ENCODE measurements at regions not wholly inside any gene's neighbourhood (a gene's known extent, or its start where the extent isn't known, plus 50 kb on each side); places are given as distances from the start of the nearest gene placed in this dataset.

- DNase-seq, result no peak
Measured at GRCh38 chr12:111221062-111222026, 147.6 kb downstream of the PHETA1 start.

DNA sequence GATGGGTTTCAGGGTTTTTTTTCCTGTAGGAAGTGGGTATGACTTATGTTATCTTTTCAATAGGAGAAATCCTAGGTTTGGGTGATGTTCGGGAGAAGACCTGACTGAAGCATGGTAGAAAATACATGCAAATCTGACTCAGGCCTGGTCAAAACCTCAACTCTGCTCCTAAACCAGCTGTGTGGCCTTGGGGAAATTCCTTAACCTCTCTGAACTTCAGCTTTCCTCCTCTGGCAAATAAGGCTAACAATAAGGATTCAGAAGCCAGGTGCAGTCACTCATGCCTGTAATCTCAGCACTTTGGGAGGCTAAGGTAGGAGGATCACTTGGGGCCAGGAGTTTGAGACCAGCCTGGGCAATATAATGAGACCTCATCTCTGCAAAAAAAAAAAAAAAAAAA is 148.5 kb downstream of the PHETA1 start:
- DNase-seq, result no peak

DNA sequence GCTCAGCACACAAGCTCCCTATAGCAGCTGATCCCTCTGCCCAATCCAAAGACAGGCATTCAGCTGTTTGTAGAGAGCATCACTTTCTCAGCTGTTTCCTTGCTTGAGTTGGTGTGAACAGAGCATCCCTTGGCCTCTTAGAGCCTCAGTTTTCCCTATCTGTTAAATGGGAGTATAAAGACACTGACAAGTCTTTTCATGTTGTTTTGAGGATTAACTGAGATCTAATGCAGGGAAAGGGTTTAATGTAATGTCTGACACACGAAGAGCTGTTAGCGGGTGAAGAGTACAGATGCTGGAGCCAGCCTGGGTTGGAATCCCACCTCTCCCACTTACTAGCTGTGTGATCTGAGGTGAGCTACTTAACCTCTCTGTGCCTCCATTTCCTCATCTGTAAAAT is 149.5 kb downstream of the PHETA1 start:
- DNase-seq, result no peak

- no peak for DNase-seq
Measured at GRCh38 chr12:111218499-111218898, 150.4 kb downstream of the PHETA1 start.

DNA sequence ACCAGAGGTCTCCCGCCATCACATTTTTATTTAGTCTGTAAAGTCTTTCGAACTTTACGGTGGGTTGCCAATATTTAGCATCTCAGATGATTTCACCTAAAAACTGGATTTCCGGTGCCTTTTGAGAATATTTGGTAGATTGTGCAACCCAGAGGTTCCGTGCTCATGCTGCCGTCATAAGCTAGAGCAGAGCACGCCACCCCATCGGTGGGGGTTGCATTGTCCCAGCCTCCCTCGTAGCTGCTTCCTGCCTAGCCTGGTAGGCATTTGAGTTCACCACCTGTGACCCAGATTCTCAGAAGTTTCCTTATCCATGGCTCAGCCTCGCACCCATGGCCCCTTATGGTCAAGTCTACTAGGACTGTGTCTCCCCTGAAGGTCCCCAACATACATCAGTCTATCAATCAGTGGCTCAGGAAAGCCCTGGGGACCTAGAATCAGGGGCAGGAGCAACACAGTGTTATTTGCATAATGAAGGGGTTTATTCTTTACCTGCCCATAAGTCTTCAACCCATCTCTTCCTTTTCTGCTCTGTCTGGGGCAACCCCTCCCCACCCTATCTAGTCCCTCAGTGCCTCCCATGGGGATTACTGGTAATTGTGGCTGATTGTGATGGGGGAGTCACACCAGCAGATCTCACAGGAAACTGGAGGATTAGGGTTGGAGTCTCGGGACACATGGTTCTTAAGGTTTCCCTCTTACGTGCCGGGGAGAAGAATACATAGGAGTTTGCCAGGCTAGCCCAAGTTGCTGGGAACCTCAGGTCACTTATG is 152.3 kb downstream of the PHETA1 start:
- DNase-seq, result no peak

- no peak for DNase-seq
Measured at GRCh38 chr12:111215881-111216280, 153.0 kb downstream of the PHETA1 start.

DNA sequence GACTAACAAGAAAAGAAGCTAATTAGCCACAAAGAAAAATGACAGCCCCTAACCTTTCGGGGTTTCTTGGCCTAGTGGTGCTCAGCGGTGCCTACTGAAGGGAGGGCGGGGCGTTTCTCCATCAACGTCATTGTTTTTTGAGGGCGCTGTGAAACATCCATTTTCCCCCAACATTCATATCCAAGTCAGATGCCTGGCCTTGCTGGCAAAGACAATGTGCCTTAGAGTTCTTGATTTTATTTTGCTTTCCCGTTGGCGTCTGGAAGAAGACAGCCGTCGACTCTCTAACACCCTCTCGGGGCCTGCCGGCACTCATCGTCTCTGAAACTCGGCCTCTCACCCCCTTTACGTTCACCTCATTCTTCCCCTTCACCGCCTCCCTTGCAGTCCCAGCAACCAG is 154.5 kb downstream of the PHETA1 start:
- no peak for DNase-seq

GRCh38 chr12:111213561-111213960 is 155.3 kb downstream of the PHETA1 start:
- no peak for DNase-seq

DNA sequence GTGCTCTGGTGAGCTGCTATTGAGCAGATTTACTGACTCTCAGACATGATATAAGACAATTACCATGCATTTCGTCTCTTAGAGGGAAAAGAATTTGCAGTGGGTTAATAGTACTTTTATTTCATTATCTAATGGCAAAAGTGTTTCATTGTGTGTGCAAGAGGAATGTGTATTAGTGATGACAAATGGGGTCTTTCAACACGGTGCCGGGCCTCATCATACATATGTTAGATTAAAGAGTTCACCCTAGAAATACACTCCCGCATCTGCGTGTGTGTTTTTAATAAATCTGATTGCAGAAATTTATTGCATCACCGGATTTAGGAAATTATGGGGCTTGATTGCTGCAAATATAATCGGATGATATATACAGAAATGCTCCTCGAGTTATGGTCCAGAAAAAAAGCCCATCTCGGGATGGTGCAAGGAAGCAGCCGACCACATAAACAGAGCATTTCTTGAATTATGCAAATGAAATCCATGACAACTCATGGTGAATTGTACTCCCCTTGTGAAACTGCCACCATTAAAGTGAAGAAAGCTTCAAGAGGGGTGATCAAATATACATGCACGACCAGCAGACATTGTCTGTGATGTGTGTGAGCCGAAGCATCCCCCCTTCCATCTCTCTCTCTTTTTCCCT is 156.0 kb downstream of the PHETA1 start:
- DNase-seq, result no peak

- no peak for DNase-seq
Measured at GRCh38 chr12:111211910-111212757, 156.8 kb downstream of the PHETA1 start.

- no peak for DNase-seq
Measured at GRCh38 chr12:111209811-111210210, 159.1 kb downstream of the PHETA1 start.

DNA sequence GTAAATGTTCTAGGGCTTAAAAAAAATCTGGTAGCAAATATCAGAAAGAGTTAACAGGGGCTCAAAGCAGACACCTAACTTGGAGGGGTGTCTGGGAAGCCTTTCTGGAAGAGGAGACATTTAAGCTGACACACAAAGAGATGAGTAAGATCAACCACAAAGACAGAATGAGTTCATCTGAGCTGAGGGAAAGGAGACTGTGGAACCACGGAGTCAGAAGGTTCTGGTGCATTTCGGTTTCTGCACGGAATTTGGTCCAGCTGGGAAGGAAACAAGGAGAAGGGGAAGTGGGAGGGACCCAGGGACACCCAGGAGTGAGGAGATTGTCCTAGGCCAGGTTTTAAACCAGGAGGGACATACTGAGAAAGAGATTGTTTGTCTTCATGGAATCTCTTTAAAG is 161.1 kb downstream of the PHETA1 start:
- DNase-seq, result no peak

GRCh38 chr12:111204788-111205241 is 164.1 kb downstream of the PHETA1 start:
- DNase-seq, result no peak

DNA sequence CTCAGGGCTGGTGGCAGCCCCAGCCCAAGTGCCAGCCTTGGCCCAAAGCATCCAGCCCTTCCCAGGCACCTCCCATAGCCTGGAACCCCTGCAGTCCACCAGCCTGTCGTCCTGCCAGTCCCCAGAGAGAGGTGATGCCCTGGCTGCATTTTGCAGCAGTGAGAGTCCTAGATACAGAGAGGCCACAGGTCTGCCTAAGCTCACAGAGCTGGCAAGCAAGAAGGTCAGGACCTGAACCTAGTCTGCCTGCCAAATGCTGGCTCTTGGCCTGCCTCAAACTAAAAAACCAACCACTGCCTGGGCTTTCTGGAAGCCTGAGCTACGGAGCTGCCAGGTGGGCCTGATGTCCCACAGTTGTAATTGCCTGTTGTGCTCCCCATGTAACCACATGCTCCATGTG is 164.9 kb downstream of the PHETA1 start:
- DNase-seq, result no peak

GRCh38 chr12:111203446-111203845 is 165.4 kb downstream of the PHETA1 start:
- no peak for DNase-seq

GRCh38 chr12:111202237-111202915 is 166.5 kb downstream of the PHETA1 start:
- DNase-seq, result no peak

- no peak for DNase-seq
Measured at GRCh38 chr12:111201495-111202236, 167.2 kb downstream of the PHETA1 start.

- no peak for DNase-seq
Measured at GRCh38 chr12:111201036-111201435, 167.9 kb downstream of the PHETA1 start.

DNA sequence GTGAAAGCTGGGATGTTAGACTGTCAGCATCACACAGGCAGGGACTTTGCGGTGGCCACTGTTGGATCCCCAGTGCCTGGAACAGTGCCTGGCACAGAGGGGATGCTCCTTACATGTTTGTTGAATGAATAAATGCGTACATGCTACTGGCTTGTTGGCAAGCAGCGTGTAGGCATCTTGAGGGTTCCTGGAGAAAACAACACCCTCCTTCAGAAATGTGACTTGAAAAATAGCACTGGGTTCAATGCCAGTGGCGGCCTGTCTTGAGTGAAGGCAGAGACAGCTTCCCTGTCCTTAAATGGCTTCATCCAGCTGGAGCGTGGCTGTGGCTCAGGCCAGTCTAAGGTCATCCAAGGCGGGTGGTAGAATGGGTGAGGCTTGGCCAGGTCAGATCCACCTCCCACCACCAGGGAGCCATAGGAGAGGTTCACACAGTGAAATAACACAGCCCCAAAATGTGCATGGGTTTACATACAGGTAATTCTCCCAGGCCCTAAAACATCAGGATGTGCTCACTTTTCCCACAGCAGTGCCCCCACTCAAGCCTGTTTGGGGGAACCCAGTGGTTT is 171.4 kb downstream of the PHETA1 start:
- no peak for DNase-seq

- no peak for DNase-seq
Measured at GRCh38 chr12:111196532-111196931, 172.4 kb downstream of the PHETA1 start.

DNA sequence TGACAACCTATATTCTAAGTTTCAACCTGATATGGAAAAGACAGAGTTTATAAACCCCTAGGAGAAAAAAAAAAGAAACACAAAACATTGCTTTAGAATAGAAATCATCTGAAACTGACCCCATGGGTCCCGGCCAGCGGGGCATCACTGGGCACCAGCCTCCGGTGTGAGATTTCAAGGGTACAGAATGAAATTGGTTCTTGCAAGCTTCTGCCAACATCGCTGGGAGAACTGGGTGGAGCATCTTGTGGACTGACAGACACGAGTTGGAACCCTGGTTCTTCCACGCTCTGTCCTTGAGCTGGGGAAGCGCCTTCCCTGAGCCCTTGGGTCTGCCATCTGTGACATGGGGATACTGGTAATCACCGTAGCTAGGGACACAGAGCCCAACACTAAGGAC is 173.6 kb downstream of the PHETA1 start:
- DNase-seq, result no peak

All from activated CD8-positive, alpha-beta memory T cell treated with anti-CD3 and anti-CD28 coated beads, Interleukin-2, amount 50 U/mL, for 48 hours (primary cell).